ENCODE measurements at regions not wholly inside any gene's neighbourhood (a gene's known extent, or its start where the extent isn't known, plus 50 kb on each side); places are given as distances from the start of the nearest gene placed in this dataset.

DNA sequence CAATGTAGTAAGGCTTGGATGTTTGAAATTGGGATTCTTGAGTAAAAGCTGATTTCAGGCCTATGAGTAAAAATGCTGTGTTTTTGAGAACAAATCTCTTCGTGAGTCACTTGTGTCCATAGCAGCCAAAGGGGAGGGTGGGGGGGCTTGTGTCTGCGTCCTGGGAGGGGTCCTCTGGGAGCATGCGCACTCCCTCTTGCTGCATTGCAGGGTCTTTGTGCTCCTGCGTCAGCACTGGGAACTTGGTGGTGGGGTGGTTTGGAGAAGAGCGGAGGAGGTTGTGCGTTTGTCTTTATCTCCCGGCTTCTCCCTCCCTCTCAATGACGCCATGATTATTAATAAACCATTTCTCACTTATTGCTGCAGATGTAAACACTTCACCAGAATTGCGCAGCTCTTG is 75.9 kb upstream of the NDN start:
- TF ChIP-seq POLR2A (IDR thresholded peaks at IDR 0.05; ENCODE audit: low read length) (no peak), GATA1 (IDR thresholded peaks at IDR 0.05; ENCODE audit: low read depth, low read length) (no peak)
